Ramos (cell line): ENCODE measurements at regions not wholly inside any gene's neighbourhood (a gene's known extent, or its start where the extent isn't known, plus 50 kb on each side); places are given as distances from the start of the nearest gene placed in this dataset.

Experiments
- in situ Hi-C: fragments of 300-500 bp; cut with MboI; formaldehyde crosslinking; loops from one replicate; pipeline ENCODE4 v1.14.3; 2022; ENCODE audit warnings: low sequenced_read_pairs; ENCODE audit not compliant: unreplicated experiment

DNA sequence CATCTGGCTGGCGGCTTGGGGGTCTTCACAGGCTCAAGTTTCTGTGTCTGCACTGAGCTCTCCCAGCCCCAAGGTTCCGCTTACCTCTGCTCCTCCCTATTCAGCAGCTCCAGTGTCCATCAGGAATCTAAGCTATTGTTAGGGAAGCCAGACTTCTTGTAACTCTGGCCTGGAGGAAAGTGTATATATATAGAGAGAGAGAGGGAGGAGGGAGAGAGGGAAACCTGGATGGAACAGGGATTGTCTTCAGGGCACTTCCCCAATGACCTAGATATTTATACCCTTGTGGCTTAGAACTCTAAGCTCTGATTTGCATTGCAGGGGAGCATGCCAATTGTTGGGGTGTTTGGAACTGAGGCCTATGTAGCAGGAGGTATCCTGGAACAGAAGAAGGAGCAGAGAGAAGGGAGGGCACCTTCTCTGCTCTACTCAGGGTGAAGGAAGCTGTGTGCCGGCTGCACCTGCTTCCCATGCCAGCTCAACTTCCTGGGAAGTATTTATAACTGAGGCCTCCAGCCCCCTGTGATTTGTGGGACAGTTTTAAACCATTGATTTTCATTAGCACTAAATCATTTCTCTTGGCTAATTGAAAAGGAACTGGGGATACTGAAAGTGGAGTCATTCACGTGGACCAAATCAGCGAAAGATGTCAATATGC is 70.9 kb downstream of the NAV1 start:
- in situ Hi-C loops, result no loop called here

DNA sequence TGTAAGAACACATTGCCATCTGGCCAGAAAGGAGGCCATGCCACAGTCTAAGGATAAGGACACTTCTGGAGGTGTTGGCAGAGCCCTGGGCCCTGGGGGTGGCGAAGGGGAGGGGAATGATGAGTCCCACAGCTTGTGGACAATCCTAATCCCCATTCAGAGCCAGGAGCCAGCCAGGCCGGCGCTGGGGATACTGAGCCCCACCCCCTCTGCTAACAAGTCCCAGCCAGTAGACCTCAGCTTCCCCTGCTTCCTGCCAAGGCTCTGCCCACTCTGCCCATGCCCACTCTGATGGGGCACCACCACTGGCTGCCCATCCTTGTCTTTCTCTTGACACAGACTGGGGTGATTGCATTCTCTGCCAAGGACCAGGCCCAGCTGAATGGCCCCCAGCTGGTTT is 71.9 kb downstream of the NAV1 start:
- in situ Hi-C loops, result no loop called here

DNA sequence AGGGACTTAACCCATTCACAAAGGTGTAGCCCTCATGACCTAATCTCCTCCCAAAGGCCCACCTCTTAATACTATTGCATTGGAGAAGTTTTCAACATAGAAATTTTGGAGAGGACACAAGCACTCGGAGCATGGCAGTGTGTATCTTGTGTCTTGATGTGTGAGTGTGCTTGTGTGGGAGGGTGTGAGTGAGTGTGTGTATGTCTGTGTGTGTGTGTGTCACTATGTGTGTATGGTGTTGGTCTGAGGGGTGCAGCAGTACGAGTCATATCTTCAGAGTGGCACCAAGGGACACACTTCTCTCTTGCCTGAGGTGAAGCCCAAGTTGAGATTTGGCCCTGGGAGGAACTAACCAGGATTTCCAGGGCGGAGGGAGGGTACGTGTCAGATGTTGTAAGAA is 73.7 kb downstream of the NAV1 start:
- in situ Hi-C loops, result no loop called here

DNA sequence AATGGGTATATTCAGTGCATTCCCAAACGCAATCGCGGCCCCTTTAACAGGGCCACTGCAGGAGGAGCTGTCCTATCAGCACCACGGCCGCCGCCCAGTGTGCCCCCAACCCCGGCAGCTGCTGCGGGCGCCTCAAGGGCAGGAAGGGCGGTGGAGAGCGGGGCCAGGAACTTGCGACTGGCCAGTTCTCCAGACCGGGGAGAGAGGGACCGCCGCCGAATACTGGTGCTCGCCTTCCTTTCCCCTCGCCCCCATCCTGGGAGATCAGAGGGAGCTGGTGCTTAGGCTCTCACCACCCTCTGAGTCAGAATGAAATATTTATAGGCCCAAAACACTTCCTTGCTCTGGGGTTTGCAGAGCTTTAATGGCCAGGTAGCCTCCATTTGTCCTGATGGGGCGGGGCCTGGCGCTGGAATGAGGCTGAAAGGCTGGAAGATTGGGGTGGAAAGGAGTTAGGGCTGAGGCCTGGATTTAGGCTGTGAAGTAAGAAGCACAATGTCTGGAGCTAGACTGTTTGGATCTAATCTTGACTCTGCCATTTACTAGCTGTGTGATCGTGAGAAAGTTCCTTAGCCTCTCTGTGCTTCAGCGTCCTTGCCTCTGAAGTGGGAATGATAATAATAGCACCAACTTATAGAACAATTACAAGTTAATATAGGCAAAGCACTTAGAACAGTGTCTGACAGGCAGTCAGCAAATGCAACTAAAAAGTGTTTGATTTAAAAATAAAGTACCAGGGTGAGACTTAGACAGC is 75.5 kb downstream of the NAV1 start:
- in situ Hi-C loops, result no loop called here

DNA sequence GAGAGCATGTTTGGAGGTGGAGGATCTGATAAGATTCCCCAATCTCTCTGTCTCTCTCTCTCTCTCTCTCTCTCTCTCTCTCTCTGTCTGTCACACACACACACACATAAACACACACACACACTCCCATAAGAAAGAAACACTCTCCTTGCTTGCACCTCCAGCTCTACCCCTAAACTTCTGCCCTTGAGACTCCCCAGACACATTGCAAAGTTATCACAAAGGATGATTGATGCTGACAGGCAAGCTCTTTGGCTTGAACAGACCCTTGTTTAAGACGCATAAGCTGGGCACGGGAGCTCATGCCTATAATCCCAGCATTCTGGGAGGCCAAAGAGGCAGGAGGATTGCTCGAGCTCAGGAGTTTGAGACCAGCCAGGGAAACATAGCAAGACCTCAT is 78.2 kb downstream of the NAV1 start:
- in situ Hi-C loops, result no loop called here

DNA sequence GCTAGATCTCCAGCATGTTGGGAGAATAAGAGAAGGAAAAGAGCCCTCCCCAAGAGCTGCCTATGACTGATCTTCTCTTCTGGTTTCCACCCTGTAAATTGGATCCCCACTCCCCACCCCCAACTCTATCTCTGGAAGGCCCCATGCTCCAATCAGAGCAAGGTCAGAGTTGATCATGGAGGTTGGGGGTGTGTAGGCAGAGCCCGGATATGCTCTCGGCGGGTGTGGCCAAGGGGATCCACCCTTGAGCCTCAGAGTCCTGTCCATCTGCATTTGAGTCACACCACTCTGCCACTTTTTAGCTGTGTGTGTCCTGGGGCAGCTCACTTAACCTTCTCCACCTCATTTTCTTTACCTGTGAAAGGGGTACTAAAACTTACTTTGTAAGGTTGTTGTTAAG is 79.5 kb downstream of the NAV1 start:
- in situ Hi-C loops, result no loop called here

DNA sequence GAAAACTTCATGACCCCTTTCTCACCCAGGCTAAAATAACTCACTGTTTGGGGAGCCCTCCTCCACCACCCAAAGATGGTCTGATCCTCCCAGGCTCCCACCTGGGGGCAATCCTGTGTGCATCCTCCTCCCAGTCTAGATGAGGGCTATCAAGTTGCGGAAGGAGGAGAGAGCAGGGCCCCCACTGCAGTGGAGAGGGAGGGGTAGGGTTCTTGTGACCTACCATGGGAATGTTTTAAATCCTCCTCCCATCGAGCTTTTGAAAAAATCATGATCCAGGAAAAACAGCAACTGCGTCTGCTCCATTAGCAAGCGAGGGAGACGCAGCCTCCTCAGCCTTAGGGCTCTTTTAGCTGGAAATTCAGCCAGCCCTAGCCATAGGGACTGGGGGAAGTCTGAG is 80.0 kb downstream of the NAV1 start:
- in situ Hi-C loops, result no loop called here

DNA sequence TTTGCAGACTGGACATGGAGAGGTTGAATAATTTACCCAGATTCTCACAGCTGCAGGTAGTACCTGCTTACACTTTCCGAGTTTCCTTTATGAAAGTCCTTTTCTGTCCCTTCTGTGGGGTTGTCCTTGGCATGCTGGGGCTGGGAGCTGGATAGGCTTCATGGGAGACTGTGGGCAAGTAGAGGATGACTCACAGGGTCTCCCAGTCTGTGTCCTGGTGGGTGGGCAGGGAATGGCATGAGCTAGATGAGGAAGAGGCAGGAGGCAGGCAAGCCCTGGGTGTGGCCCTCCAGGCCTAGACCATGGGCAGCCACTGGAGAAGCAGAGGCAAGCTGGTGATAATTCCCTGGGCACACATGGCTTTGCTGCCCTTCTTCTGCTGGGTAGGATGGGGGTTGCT is 80.6 kb downstream of the NAV1 start:
- in situ Hi-C loops, result no loop called here

DNA sequence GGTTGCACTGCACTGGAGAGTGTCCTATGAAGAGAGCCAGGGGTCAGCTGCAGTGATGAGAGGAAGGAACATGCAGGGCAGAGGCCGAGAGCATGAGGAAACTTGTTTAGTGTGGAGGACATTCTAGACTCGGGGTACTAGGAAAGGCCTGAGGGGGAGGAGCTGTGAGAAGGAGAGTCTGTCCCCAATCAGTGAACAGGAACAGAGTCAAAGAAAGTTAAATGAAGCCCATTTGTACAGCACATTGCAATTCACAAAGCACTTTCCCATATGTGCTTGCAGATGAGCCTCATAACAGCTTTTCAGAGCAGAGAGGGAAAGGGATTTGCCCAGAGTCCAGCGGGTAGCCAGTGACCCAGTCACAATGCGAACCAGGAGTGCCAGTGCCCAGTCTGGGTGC is 83.4 kb downstream of the NAV1 start:
- in situ Hi-C loops, result no loop called here

DNA sequence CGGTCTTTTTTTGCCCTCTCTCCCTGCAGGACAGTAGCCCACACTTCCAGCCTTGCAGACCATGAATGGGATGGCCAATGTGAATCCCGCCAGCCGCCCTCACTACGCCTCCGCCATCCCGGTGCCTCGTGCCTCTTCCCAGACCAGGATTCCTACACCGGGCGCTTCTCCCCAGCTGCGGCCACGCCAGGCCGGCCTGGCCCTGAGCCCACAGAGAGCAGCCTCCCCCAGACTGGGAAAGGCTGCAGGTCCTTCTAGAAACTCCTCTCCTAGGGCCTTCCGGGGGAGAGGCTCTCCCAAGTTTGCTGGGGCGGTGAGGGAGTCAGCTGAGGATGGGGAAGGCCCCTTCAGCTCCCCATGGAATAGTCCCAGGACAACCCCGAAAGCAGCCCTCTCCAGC is 83.9 kb downstream of the NAV1 start:
- in situ Hi-C loops, result no loop called here

DNA sequence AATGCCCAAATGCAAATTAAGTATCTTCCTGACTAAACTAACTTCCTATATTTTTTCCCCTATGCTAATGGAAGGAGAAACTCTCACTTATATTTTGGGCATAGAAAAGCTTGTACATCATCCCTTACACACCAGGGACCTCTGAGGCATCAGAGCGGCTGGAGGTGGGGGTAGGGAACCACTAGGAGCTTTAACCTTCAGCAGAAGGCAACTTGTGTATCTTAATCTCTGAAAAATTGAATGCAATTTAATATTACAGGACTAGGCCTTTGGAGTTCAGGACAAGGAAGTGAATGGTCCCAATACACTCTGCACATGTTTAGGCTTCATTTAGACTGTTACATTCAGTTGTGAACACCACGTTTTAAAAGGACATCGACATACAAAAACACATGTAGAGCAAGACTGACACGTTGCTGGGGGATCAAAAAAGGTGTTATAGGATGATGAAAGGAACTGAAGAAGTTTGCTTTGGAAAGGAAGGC is 85.9 kb downstream of the NAV1 start:
- in situ Hi-C loops, result no loop called here

DNA sequence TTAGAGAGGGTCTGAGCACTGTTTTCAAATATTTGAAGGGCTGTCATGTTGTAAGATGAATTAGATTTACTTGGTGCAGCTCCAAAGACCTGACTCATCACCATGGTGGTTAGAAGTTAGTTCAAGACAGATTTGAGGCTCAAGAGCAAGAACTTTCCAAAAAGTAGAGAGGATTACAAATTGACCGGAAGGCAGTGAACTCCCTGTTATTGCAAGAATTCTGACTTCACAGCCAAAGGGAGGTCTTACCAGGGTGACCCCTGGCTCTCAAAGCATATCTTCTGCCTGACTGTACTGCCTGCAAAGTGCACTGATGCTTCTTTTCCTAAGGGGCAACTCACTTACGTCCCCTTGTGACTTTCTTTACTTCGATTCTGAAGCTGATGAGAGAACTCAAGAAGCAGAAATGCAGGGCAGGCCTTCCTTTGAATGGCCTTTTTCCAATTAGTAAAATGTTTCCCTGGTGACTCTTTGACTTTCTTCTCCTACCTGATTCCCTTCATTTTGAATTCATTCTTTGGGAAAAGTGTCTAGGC is 86.4 kb downstream of the NAV1 start:
- in situ Hi-C loops, result no loop called here

DNA sequence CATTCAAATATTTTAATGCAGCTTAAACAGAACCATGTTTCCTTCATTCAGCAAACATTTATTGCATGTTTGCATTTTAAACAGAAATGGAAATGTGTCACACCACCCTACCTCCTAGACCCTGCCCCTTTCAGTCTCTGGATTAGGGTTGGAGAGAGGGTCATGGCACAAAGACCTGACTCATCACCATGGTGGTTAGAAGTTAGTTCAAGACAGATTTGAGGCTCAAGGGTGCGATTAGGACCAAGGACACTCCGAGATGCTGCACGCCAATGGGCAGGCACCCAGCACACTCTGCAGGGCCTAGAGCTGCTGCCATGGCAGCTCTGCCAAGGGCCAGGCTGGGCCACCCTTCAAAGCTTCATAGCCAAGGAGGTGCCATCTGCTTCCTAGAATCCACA is 86.9 kb downstream of the NAV1 start:
- in situ Hi-C loops, result no loop called here

DNA sequence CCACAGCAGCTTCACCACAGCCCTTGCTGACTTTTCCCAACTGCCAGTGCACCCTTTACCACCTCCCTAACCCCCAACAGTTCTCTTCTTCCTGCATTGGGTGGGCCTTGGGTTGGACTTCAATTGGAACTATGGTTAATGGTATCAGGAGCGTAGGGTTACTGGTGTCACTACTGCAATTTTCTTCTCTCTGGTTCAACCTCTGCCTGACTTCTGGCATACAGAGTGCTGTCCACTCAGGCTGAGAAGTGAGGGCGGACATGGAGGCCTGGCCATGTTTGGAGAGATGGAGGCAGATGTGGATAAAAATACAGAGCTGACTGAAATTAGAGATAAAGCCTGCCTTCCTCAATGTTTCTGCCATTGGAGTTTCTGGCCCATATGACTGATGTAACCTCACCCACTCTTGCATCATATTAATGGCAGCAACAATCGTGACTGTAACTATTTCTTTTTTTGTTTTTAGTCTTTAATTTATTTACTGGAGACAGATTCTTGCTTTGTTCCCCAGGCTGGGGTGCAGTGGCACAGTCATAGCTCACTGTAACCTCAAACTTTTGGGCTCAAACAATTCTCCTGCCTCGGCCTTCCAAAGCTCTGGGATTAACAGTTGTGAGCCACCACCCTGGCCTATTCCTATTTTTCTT is 87.8 kb downstream of the NAV1 start:
- in situ Hi-C loops, result no loop called here

DNA sequence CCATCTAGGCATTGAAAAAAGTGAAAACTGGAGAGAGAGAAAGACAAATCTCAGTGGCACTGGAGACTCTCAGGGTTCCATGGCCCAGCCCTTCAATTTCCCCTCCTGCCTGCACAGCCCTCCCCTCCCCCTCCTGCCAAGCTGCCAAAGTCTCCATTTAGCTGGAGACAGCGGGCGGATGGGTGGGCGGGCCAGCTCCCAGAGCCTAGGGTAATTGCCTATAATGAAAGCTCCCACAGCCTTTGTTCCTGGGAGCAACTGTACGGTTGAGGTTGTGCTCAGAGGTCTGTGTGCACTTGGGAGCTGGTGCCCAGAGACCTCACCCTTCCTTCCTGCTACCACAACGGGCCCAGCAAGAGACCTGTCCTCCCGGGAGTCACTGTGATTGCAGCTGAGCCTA is 89.6 kb downstream of the NAV1 start:
- in situ Hi-C loops, result no loop called here

DNA sequence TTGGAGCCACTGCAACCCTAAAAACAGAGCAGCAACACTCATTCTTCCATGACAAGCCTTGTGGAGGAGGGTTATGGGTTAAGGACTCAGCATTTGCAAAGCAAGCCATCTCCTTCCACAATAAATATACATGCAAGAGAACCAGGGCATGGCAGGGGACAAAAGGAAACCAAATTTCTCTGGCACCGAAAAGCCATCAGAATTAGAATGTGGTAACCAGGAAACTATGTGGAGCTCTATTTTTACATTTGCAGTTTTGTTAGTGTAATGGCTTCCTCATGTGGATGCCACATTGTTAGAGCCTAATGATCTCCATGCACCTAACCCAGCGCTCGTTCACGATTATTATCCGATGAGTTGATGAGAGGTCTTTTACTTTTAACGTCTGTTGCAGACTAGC is 91.7 kb downstream of the NAV1 start:
- in situ Hi-C loops, result no loop called here

DNA sequence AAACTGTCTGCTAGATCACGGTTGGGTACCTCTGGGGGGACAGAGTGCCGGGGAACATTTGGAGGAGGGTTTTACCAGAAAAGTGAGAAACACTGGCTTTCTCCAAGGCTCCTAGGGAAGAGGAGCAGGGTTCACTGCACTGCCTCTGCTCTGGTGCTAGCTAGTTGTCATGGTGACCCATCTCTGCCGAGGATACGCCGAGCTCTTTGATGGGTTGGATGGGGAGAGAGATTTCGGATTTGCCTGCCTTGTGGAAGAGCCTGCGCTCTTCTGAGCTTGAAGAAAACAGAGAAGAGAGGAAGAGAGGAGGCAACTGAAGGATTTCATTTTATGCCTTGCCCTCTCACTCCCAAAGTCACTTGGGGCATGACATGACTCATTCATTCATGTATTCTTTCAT is 92.1 kb downstream of the NAV1 start:
- in situ Hi-C loops, result no loop called here

DNA sequence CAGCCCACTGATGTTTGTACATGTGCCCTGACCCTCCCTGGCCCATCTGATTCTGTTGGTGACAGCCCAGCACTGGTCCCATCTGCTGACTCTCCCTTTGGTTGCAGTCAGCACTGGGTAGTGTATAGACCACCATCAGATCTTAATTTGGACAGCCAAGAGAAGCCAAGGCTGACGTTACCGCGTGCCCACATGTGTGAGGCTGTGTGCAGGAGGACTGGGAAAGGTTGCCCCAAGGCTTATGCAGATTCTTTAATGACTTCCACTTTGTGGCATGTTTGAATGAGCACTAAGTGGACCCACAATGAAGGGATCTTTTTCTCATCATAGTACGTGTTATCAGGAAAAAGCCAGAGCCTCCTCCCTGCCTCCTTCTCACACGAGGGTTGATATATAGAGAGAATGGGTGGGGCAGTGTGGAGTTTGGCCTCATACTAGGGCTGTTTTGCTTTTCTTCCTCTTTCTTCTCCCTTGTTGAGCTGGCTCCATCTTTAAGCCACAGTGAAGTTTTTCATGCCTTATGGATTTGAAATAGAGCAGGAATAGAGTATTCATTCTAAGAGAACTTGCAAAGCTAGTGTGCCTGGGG is 93.5 kb downstream of the NAV1 start:
- in situ Hi-C loops, result no loop called here

DNA sequence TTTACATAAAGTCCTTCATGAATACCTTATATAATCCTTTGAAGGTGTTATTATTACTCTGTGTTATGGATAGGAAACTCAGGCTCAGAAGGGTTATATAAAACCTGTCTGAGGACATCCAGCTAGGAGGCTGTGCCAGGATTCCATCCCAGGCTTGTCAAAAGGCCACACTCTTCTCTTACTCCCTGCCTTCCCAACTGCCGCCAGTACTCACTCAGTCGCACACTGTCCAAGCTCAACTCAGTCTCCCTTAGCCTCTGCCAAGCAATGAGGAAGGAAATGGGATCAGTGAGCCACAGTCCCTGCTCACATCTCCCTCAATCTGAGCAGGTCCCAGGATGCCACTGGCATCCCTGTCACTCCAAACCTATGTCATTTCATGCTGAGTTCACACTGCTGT is 94.4 kb downstream of the NAV1 start:
- in situ Hi-C loops, result no loop called here

DNA sequence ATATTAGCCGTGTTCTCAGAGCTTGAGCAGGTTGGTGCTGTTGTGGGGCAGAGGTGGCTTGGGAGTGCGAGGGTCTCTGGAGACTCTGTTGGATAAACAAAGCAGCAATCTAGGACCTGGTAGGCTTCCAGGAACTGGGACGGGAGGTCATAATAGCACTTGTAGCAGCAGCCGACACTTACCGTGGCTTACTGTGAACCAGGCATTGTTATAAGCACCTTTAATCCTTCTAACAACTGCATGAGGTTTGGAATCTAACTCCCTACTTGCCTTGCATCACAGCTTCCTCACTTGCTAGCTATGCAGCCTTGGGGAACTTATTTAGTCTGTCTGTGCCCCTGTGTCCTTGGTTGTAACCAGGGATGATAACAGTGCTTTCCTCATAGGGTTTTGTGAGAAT is 94.9 kb downstream of the NAV1 start:
- in situ Hi-C loops, result no loop called here

DNA sequence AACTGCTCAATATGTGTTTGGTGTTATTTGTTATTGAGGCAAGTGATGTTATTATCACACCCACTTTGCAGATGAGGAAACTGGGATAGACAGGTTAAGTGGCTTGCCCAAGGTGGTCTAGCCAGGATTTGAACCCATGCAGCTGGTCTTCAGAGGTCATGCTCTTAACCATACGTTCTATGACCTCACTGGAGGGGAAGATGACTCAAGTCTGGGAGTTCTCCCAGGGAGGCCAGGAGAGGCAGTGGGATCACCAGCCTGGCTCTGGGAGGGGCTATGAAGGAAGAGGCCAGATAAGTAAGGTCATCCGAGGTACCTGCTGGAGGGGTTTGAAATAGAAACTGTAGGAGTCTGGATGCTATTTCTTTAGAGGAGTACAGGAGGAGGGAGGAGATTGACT is 95.3 kb downstream of the NAV1 start:
- in situ Hi-C loops, result no loop called here
